Lung (tissue), 11 donors: ENCODE measurements at regions not wholly inside any gene's neighbourhood (a gene's known extent, or its start where the extent isn't known, plus 50 kb on each side); places are given as distances from the start of the nearest gene placed in this dataset.

Source experiments
- ATAC-seq: fragments of 200-7000 bp; cut with Tn5 transposase; one replicate; pipeline ENCODE4 v1.9.1; 2020; ENCODE audit warnings: moderate number of reproducible peaks; ENCODE audit not compliant: insufficient read depth, low FRiP score
- DNase-seq, 3 donors: peaks; one replicate each; pipeline ENCODE4 v3.0.0-alpha.2; 2013 to 2017
- H3K27ac ChIP-seq, 2 donors: one replicate each; pipeline ENCODE4 v1.5.1; 2013; ENCODE audit warnings: mild to moderate bottlenecking in 2 of 2, moderate library complexity in 2 of 2, control low read depth in 1 of 2, inconsistent platforms in 1 of 2, low read depth in 1 of 2, low read length in 1 of 2
- H3K27me3 ChIP-seq, 3 donors: one replicate each; pipeline ENCODE4 v1.5.1; 2013; ENCODE audit warnings: low read length in 2 of 3; ENCODE audit not compliant: control insufficient read depth in 3 of 3, insufficient read depth in 3 of 3
- H3K36me3 ChIP-seq, 4 donors: one replicate each; pipeline ENCODE4 v1.5.1; 2013; ENCODE audit warnings: low read length in 4 of 4, mild to moderate bottlenecking in 1 of 4, moderate library complexity in 1 of 4; ENCODE audit not compliant: control insufficient read depth in 4 of 4, insufficient read depth in 4 of 4
- H3K4me1 ChIP-seq, 5 donors: one replicate each; pipeline ENCODE4 v1.5.1; 2013; ENCODE audit warnings: low read length in 5 of 5, mild to moderate bottlenecking in 2 of 5, moderate library complexity in 1 of 5; ENCODE audit not compliant: control insufficient read depth in 5 of 5, insufficient read depth in 5 of 5
- H3K4me3 ChIP-seq: one replicate; pipeline ENCODE4 v1.5.1; 2013; ENCODE audit warnings: mild to moderate bottlenecking, control low read depth, moderate library complexity
- H3K9ac ChIP-seq, 2 donors: one replicate each; pipeline ENCODE4 v1.5.1; 2013; ENCODE audit warnings: low read length in 2 of 2, control low read depth in 1 of 2; ENCODE audit not compliant: insufficient read depth in 1 of 2
- H3K9me3 ChIP-seq, 4 donors: one replicate each; pipeline ENCODE4 v1.5.1; 2013; ENCODE audit warnings: low read length in 3 of 4, mild to moderate bottlenecking in 1 of 4, moderate library complexity in 1 of 4; ENCODE audit not compliant: control insufficient read depth in 4 of 4, insufficient read depth in 3 of 4
- WGBS, 2 donors: extraction: QIAGEN DNeasy Blood & Tissue Kit; methylation state at CpG; one replicate each; pipeline ENCODE4 v1.1.7; 2013; 5-methylcytosine and 5-hydroxymethylcytosine counted together
- TF ChIP-seq, protein P1 (sequence below): IDR thresholded peaks from 2 replicates; pipeline ENCODE4 v1.5.1; 2012; ENCODE audit warnings: mild to moderate bottlenecking; ENCODE audit errors: control extremely low read depth, extremely low read depth
- donor health status: control.
- donor health status: control.
- donor health status: Bipolar disorder and iron deficiency.
- donor health status: healthy.
- donor health status: DM: yes; HTN: yes; CAD: no.

DNA sequence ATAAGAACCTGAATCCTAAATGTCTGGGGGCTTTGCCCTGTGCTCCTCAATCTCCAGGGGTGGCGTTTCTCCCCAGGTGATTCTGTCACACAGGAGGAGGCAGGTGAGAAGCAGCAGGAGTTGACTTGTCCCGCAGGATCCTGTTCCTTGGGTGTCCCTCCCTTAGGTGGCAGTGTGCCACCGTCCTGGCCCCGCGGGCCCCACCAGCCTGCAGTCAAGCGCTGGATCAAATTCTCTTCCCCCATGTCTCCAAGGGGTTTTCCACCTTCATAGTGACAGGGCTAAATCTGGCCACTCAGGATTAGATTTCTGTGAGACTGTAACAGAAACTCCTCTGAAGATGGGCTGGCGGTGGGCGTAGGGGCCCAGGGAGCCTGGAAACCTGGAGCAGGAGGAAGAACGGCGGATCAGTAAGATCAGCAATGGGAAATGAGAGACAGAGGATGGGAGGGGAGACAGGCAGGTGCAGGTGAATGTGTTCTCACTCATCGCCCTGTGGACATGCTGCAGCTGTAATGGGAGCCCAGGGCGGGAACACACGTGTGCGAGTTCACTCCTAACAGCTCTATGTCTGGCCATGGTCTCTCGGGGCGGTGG, 329.2 kb upstream of the COBL start:
- Histone ChIP-seq H3K9ac (no peak overlapping the region), H3K4me3 (no peak overlapping the region), H3K36me3 (no peaks in the 10 kb centered on the region), H3K27ac (no peak overlapping the region), H3K9me3 (no peaks in the 10 kb centered on the region), H3K4me1 (peaks cover 0 to 9% (median 0%) of the 10 kb centered on the region in 5 donors), H3K27me3 (no peaks in the 10 kb centered on the region)
- ATAC-seq (no peak), DNase-seq (no peak)
- 89 to 93% methylated on average over 16 of the region's 16 CpGs for WGBS, 2 donors
- TF ChIP-seq, protein P1, sequence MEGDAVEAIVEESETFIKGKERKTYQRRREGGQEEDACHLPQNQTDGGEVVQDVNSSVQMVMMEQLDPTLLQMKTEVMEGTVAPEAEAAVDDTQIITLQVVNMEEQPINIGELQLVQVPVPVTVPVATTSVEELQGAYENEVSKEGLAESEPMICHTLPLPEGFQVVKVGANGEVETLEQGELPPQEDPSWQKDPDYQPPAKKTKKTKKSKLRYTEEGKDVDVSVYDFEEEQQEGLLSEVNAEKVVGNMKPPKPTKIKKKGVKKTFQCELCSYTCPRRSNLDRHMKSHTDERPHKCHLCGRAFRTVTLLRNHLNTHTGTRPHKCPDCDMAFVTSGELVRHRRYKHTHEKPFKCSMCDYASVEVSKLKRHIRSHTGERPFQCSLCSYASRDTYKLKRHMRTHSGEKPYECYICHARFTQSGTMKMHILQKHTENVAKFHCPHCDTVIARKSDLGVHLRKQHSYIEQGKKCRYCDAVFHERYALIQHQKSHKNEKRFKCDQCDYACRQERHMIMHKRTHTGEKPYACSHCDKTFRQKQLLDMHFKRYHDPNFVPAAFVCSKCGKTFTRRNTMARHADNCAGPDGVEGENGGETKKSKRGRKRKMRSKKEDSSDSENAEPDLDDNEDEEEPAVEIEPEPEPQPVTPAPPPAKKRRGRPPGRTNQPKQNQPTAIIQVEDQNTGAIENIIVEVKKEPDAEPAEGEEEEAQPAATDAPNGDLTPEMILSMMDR = no peak

DNA sequence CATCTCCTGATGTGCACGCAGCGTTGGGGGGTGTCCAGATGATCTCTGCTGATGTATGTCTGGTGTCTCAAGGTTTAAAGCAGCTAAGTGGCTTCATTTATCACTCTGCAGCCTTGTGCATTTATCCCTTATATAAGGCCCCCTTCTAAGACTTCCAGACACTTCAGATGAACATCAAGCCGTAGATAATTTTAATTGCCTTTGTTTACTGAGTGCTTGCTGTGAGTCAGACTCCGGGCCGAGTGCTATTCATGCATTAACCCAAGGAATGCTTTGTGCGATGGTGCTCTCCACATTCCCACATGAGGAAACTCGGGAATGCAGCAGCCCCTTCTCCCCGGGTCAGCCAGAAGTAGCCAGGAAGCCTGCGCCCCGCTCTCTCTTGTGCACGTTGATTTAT, 328.6 kb upstream of the COBL start:
- Histone ChIP-seq H3K9ac (no peak overlapping the region), H3K4me3 (no peak overlapping the region), H3K9me3 (no peaks in the 10 kb centered on the region), H3K4me1 (peaks cover 0 to 9% (median 0%) of the 10 kb centered on the region in 5 donors), H3K27ac (no peak overlapping the region), H3K36me3 (no peaks in the 10 kb centered on the region), H3K27me3 (no peaks in the 10 kb centered on the region)
- 62 to 75% methylated on average over 11 of the region's 11 CpGs for WGBS, 2 donors
- no peak for ATAC-seq
- TF ChIP-seq, protein P1 = no peak
- DNase-seq = no peak

- ATAC-seq = no peak
- TF ChIP-seq, protein P1 = no peak
- no peak overlapping the region for H3K4me3 ChIP-seq
- H3K9me3 ChIP-seq = no peaks in the 10 kb centered on the region
- 86 to 94% methylated on average over 2 of the region's 2 CpGs for WGBS, 2 donors
- H3K27me3 ChIP-seq = peaks cover 0 to 3% (median 0%) of the 10 kb centered on the region in 3 donors
- H3K4me1 ChIP-seq = peaks cover 0 to 9% (median 0%) of the 10 kb centered on the region in 5 donors
- no peaks in the 10 kb centered on the region for H3K36me3 ChIP-seq
- no peak overlapping the region for H3K27ac ChIP-seq
- no peak for DNase-seq
- H3K9ac ChIP-seq = no peak overlapping the region
Observed at GRCh38 chr7:51644216-51644615, 327.6 kb upstream of the COBL start.

DNA sequence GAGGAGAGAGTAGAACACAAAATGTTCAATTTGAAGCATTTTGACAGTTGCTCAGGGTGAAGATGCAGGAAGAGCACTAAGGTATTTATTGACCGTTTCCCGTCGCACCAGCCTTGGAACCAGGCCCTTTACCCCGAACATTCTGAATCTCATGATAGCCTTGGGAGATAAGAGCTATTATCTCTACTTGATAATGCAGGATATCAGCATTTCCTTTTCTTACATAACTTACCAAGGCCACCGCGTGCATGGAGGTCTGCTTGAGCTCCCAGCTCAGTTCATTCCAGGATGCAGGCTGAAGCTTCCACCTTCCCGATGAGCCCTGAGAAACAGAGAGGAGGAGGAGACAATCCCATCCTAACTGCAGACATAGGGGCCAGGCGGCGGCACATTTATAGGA, 324.2 kb upstream of the COBL start:
- Histone ChIP-seq H3K9ac (no peak overlapping the region), H3K4me3 (no peak overlapping the region), H3K27me3 (peaks cover 0 to 3% (median 0%) of the 10 kb centered on the region in 3 donors), H3K4me1 (no peaks in the 10 kb centered on the region), H3K36me3 (no peaks in the 10 kb centered on the region), H3K9me3 (no peaks in the 10 kb centered on the region), H3K27ac (no peak overlapping the region)
- ATAC-seq = no peak
- 51 to 54% methylated on average over 9 of the region's 9 CpGs for WGBS, 2 donors
- no peak for DNase-seq
- TF ChIP-seq, protein P1 = no peak
